ENCODE measurements at regions not wholly inside any gene's neighbourhood (a gene's known extent, or its start where the extent isn't known, plus 50 kb on each side); places are given as distances from the start of the nearest gene placed in this dataset.

- no peaks in the 10 kb centered on the region for H3K36me3 ChIP-seq (ENCODE audit: control insufficient read depth in 2 of 2, insufficient read depth in 1 of 2, low read length in 2 of 2)
- TF ChIP-seq ZNF280D (tag by site-specific recombination; IDR thresholded peaks at IDR 0.05) = no peak
- no peak for TF ChIP-seq ZNF26 (tag by site-specific recombination; IDR thresholded peaks at IDR 0.05)
- no peak for TF ChIP-seq MZF1 (tag by site-specific recombination; IDR thresholded peaks at IDR 0.05; ENCODE audit: borderline replicate concordance)
- TF ChIP-seq ZNF48 (tag by site-specific recombination; IDR thresholded peaks at IDR 0.05) = no peak
- no peak for TF ChIP-seq ELK4 (IDR thresholded peaks at IDR 0.05; ENCODE audit: borderline replicate concordance, low read depth, low read length)
- no peak for TF ChIP-seq ZFP37 (tag by site-specific recombination; IDR thresholded peaks at IDR 0.05)
- TF ChIP-seq ZSCAN4 (tag by site-specific recombination; IDR thresholded peaks at IDR 0.05) = no peak
- no peaks in the 10 kb centered on the region for H3K9me3 ChIP-seq (ENCODE audit: control insufficient read depth, insufficient read depth, low read depth, low read length)
- POLR2A ChIA-PET = no interaction called here
- CTCF ChIA-PET = interaction anchor here (0.7 kb wide), 1 partner anchor 116 kb away, joined by 3 read pairs; no protein-coding TSS in a partner anchor
- H3K4me1 ChIP-seq (ENCODE audit: control insufficient read depth, insufficient read depth, low read length) = no peaks in the 10 kb centered on the region
- H3K4me3 ChIP-seq (ENCODE audit: low read depth, low read length) = no peak overlapping the region
- H3K27ac ChIP-seq (ENCODE audit: extremely low read depth, low read depth, low read length) = no peak overlapping the region
These were observed 356.6 kb upstream of the XYLT1 start for GRCh38 chr16:17827313-17827712.

GRCh38 chr16:17817943-17818342, 347.2 kb upstream of the XYLT1 start:
- H3K4me1 ChIP-seq (ENCODE audit: control insufficient read depth, insufficient read depth, low read length) = no peaks in the 10 kb centered on the region
- H3K9me3 ChIP-seq (ENCODE audit: control insufficient read depth, insufficient read depth, low read depth, low read length) = no peaks in the 10 kb centered on the region
- no peak for TF ChIP-seq ZNF555 (tag by site-specific recombination; conservative IDR thresholded peaks at IDR 0.05)
- no peak for TF ChIP-seq ZBTB48 (tag by site-specific recombination; IDR thresholded peaks at IDR 0.05)
- no peak for TF ChIP-seq ZNF600 (tag by site-specific recombination; IDR thresholded peaks at IDR 0.05)
- TF ChIP-seq ZBTB1 (tag by site-specific recombination; IDR thresholded peaks at IDR 0.05) = no peak
- TF ChIP-seq ZNF404 (tag by site-specific recombination; IDR thresholded peaks at IDR 0.05) = no peak
- no peak for TF ChIP-seq YY2 (tag by site-specific recombination; IDR thresholded peaks at IDR 0.05)
- TF ChIP-seq ZNF580 (tag by site-specific recombination; IDR thresholded peaks at IDR 0.05) = no peak
- no peak for TF ChIP-seq ZNF354C (tag by site-specific recombination; IDR thresholded peaks at IDR 0.05; ENCODE audit: borderline replicate concordance, low read depth)
- no peak for TF ChIP-seq PRDM4 (tag by site-specific recombination; IDR thresholded peaks at IDR 0.05)
- TF ChIP-seq ZNF138 (tag by site-specific recombination; IDR thresholded peaks at IDR 0.05; ENCODE audit: borderline replicate concordance) = no peak
- TF ChIP-seq ZNF266 (tag by site-specific recombination; IDR thresholded peaks at IDR 0.05; ENCODE audit: low read depth) = no peak
- no peak for TF ChIP-seq ZNF10 (tag by site-specific recombination; IDR thresholded peaks at IDR 0.05)
- ChIA-PET POLR2A (no interaction called here), CTCF (no interaction called here)
- H3K36me3 ChIP-seq (ENCODE audit: control insufficient read depth in 2 of 2, insufficient read depth in 1 of 2, low read length in 2 of 2) = no peaks in the 10 kb centered on the region
- no peak overlapping the region for H3K4me3 ChIP-seq (ENCODE audit: low read depth, low read length)
- H3K27ac ChIP-seq (ENCODE audit: extremely low read depth, low read depth, low read length) = no peak overlapping the region
